ENCODE measurements at regions not wholly inside any gene's neighbourhood (a gene's known extent, or its start where the extent isn't known, plus 50 kb on each side); places are given as distances from the start of the nearest gene placed in this dataset.

GRCh38 chr11:106333678-106334077 is 256.2 kb downstream of the AASDHPPT start:
- TF ChIP-seq CTCF (IDR thresholded peaks at IDR 0.05; ENCODE audit: low read depth, low read length, poor library complexity, severe bottlenecking) (no peak), EZH2phosphoT487 (IDR thresholded peaks at IDR 0.05; ENCODE audit: borderline replicate concordance, low read length) (no peak)
